ENCODE measurements at regions not wholly inside any gene's neighbourhood (a gene's known extent, or its start where the extent isn't known, plus 50 kb on each side); places are given as distances from the start of the nearest gene placed in this dataset.

GRCh38 chr12:124087266-124088051, 114.4 kb downstream of the ZNF664 start:
- Histone ChIP-seq H3K9me3 (ENCODE audit: control insufficient read depth, low read depth, low read length) (no peaks in the 10 kb centered on the region), H2AK5ac (ENCODE audit: insufficient read length, low read length) (no peak overlapping the region), H2BK20ac (ENCODE audit: low read depth, low read length, poor library complexity, severe bottlenecking) (no peak overlapping the region), H2BK12ac (ENCODE audit: insufficient read length, low read depth, low read length) (no peak overlapping the region), H3K9ac (ENCODE audit: extremely low read depth, insufficient read length, low read length) (no peak overlapping the region), H4K8ac (replicated peaks; ENCODE audit: insufficient read length, low read depth, low read length) (no peak overlapping the region), H3K14ac (ENCODE audit: insufficient read depth, low read length) (no peak overlapping the region), H3K4ac (ENCODE audit: low read depth, low read length) (no peak overlapping the region), H3K56ac (ENCODE audit: insufficient read length, low read depth, low read length) (no peak overlapping the region), H3K27ac (ENCODE audit: insufficient read length, low read depth, low read length) (no peak overlapping the region), H3K27me3 (ENCODE audit: insufficient read depth, low read length) (no peaks in the 10 kb centered on the region), H4K91ac (ENCODE audit: insufficient read length, low read depth, low read length) (no peak overlapping the region), H4K5ac (ENCODE audit: insufficient read length, low read depth, low read length) (no peak overlapping the region), H3K23me2 (ENCODE audit: insufficient read length, low read depth, low read length, poor library complexity, severe bottlenecking) (no peaks in the 10 kb centered on the region), H3K4me1 (ENCODE audit: insufficient read depth, low read length) (no peaks in the 10 kb centered on the region), H2BK120ac (ENCODE audit: low read depth, low read length, poor library complexity, severe bottlenecking) (no peak overlapping the region), H3K79me1 (ENCODE audit: insufficient read depth, low read depth, low read length, poor library complexity, severe bottlenecking) (no peaks in the 10 kb centered on the region), H2BK5ac (ENCODE audit: insufficient read length, low read length) (no peak overlapping the region), H2AFZ (ENCODE audit: low read length) (no peak overlapping the region), H2BK15ac (ENCODE audit: low read depth, low read length) (no peak overlapping the region), H3K79me2 (ENCODE audit: insufficient read depth, low read length) (no peaks in the 10 kb centered on the region), H3T11ph (ENCODE audit: low read length) (no peak overlapping the region), H3K4me2 (ENCODE audit: insufficient read depth, insufficient read length, low read length) (no peak overlapping the region), H3K18ac (ENCODE audit: insufficient read length, low read depth, low read length) (no peak overlapping the region), H3K23ac (ENCODE audit: insufficient read length, low read depth, low read length) (no peak overlapping the region), H4K20me1 (ENCODE audit: control insufficient read depth, insufficient read depth, insufficient read length) (no peaks in the 10 kb centered on the region)
- no peak for DNase-seq
- Mint-ChIP-seq H3K9me3 (no peaks in the 10 kb centered on the region), H3K27me3 (ENCODE audit: low read depth) (peaks cover 3% of the 10 kb centered on the region), H3K4me3 (no peak overlapping the region), H3K27ac (no peak overlapping the region; a peak in 1 of 7 replicates), H3K36me3 (ENCODE audit: insufficient read depth in 1 of 3, low read depth in 3 of 3) (no peaks in the 10 kb centered on the region; a peak in 1 of 7 replicates), H3K4me1 (peaks cover 14 to 16% of the 10 kb centered on the region in 2 experiments)
- no peak for TF ChIP-seq CTCF (conservative IDR thresholded peaks at IDR 0.05)
- WGBS (ENCODE audit: extremely low coverage, insufficient read length, low lambda C conversion rate), result no CpG with 5 or more reads among the region's 10 CpGs

Data from H9 (cell line).